ENCODE measurements at regions not wholly inside any gene's neighbourhood (a gene's known extent, or its start where the extent isn't known, plus 50 kb on each side); places are given as distances from the start of the nearest gene placed in this dataset.

GRCh38 chr2:37500031-37500430 is 155.6 kb downstream of the QPCT start:
- H3K4me3 Mint-ChIP-seq = no peak overlapping the region
- ATAC-seq = no peak
- peaks cover 8% of the 10 kb centered on the region for H3K36me3 Mint-ChIP-seq
- peaks cover 2% of the 10 kb centered on the region for H3K9me3 Mint-ChIP-seq
- H3K27ac Mint-ChIP-seq = no peak overlapping the region
- peaks cover 6% of the 10 kb centered on the region for H3K27me3 Mint-ChIP-seq
- H3K4me1 Mint-ChIP-seq = no peaks in the 10 kb centered on the region

GRCh38 chr2:37501113-37501512 is 156.7 kb downstream of the QPCT start:
- Mint-ChIP-seq H3K4me3 (no peak overlapping the region), H3K36me3 (peaks cover 8% of the 10 kb centered on the region), H3K4me1 (no peaks in the 10 kb centered on the region), H3K27ac (no peak overlapping the region), H3K27me3 (peaks cover 6% of the 10 kb centered on the region), H3K9me3 (peaks cover 1% of the 10 kb centered on the region)
- no peak for ATAC-seq

- Mint-ChIP-seq H3K4me3 (no peak overlapping the region), H3K27ac (no peak overlapping the region), H3K27me3 (peaks cover 6% of the 10 kb centered on the region)
Measured at GRCh38 chr2:37506407-37507050, 162.1 kb downstream of the QPCT start.

GRCh38 chr2:37507051-37507410 is 162.6 kb downstream of the QPCT start:
- no peaks in the 10 kb centered on the region for H3K4me1 Mint-ChIP-seq
- no peak overlapping the region for H3K27ac Mint-ChIP-seq
- H3K27me3 Mint-ChIP-seq = peaks cover 3% of the 10 kb centered on the region
- H3K36me3 Mint-ChIP-seq = no peaks in the 10 kb centered on the region
- H3K9me3 Mint-ChIP-seq = no peaks in the 10 kb centered on the region
- no peak overlapping the region for H3K4me3 Mint-ChIP-seq
- ATAC-seq = no peak

More at GRCh38 chr2:37506407-37507050, 162.1 kb downstream of the QPCT start:
- Mint-ChIP-seq H3K36me3 (no peaks in the 10 kb centered on the region), H3K4me1 (no peaks in the 10 kb centered on the region), H3K9me3 (no peaks in the 10 kb centered on the region)
- peak; percentile 31 for ATAC-seq

GRCh38 chr2:37507703-37508102 is 163.3 kb downstream of the QPCT start:
- Mint-ChIP-seq H3K4me3 (no peak overlapping the region), H3K27ac (no peak overlapping the region), H3K4me1 (no peaks in the 10 kb centered on the region), H3K36me3 (no peaks in the 10 kb centered on the region), H3K9me3 (no peaks in the 10 kb centered on the region), H3K27me3 (no peaks in the 10 kb centered on the region)
- ATAC-seq = no peak

- H3K27ac Mint-ChIP-seq = no peak overlapping the region
- H3K9me3 Mint-ChIP-seq = peaks cover 3% of the 10 kb centered on the region
- no peak for ATAC-seq
- no peaks in the 10 kb centered on the region for H3K4me1 Mint-ChIP-seq
- no peak overlapping the region for H3K4me3 Mint-ChIP-seq
- H3K36me3 Mint-ChIP-seq = no peaks in the 10 kb centered on the region
- H3K27me3 Mint-ChIP-seq = no peaks in the 10 kb centered on the region
Measured at GRCh38 chr2:37512971-37513370, 158.5 kb downstream of the CDC42EP3 start.

GRCh38 chr2:37523814-37524362 is 147.6 kb downstream of the CDC42EP3 start:
- ATAC-seq = no peak
- no peak overlapping the region for H3K27ac Mint-ChIP-seq
- no peaks in the 10 kb centered on the region for H3K27me3 Mint-ChIP-seq
- H3K4me1 Mint-ChIP-seq = peaks cover 18% of the 10 kb centered on the region
- peaks cover 4% of the 10 kb centered on the region for H3K9me3 Mint-ChIP-seq
- H3K36me3 Mint-ChIP-seq = no peaks in the 10 kb centered on the region
- H3K4me3 Mint-ChIP-seq = no peak overlapping the region

GRCh38 chr2:37526323-37526722 is 145.1 kb downstream of the CDC42EP3 start:
- peaks cover 4% of the 10 kb centered on the region for H3K9me3 Mint-ChIP-seq
- no peaks in the 10 kb centered on the region for H3K36me3 Mint-ChIP-seq
- ATAC-seq = no peak
- peaks cover 18% of the 10 kb centered on the region for H3K4me1 Mint-ChIP-seq
- H3K27ac Mint-ChIP-seq = no peak overlapping the region
- no peaks in the 10 kb centered on the region for H3K27me3 Mint-ChIP-seq
- H3K4me3 Mint-ChIP-seq = no peak overlapping the region

- Mint-ChIP-seq H3K27ac (no peak overlapping the region), H3K4me3 (no peak overlapping the region), H3K27me3 (no peaks in the 10 kb centered on the region), H3K36me3 (no peaks in the 10 kb centered on the region), H3K9me3 (peaks cover 4% of the 10 kb centered on the region), H3K4me1 (peaks cover 18% of the 10 kb centered on the region)
- ATAC-seq = no peak
Measured at GRCh38 chr2:37526856-37527255, 144.6 kb downstream of the CDC42EP3 start.

- Mint-ChIP-seq H3K27ac (no peak overlapping the region), H3K27me3 (no peaks in the 10 kb centered on the region), H3K4me1 (peaks cover 18% of the 10 kb centered on the region), H3K4me3 (no peak overlapping the region), H3K9me3 (peaks cover 4% of the 10 kb centered on the region), H3K36me3 (no peaks in the 10 kb centered on the region)
- peak; percentile 68 for ATAC-seq
Measured at GRCh38 chr2:37527361-37527760, 144.1 kb downstream of the CDC42EP3 start.

- peaks cover 4% of the 10 kb centered on the region for H3K9me3 Mint-ChIP-seq
Measured at GRCh38 chr2:37529830-37530415, 141.5 kb downstream of the CDC42EP3 start.

GRCh38 chr2:37532503-37532902 is 138.9 kb downstream of the CDC42EP3 start:
- Mint-ChIP-seq H3K36me3 (no peaks in the 10 kb centered on the region), H3K9me3 (no peaks in the 10 kb centered on the region), H3K27me3 (no peaks in the 10 kb centered on the region), H3K4me3 (no peak overlapping the region), H3K27ac (no peak overlapping the region), H3K4me1 (peaks cover 5% of the 10 kb centered on the region)
- no peak for ATAC-seq

More at GRCh38 chr2:37529830-37530415, 141.5 kb downstream of the CDC42EP3 start:
- H3K27me3 Mint-ChIP-seq = no peaks in the 10 kb centered on the region
- H3K4me1 Mint-ChIP-seq = peaks cover 18% of the 10 kb centered on the region
- no peak overlapping the region for H3K27ac Mint-ChIP-seq
- no peak overlapping the region for H3K4me3 Mint-ChIP-seq
- no peak for ATAC-seq
- H3K36me3 Mint-ChIP-seq = no peaks in the 10 kb centered on the region

- Mint-ChIP-seq H3K36me3 (no peaks in the 10 kb centered on the region), H3K4me1 (no peaks in the 10 kb centered on the region), H3K27ac (no peak overlapping the region), H3K9me3 (peaks cover 2% of the 10 kb centered on the region), H3K4me3 (no peak overlapping the region), H3K27me3 (no peaks in the 10 kb centered on the region)
- no peak for ATAC-seq
Measured at GRCh38 chr2:37537316-37537715, 134.1 kb downstream of the CDC42EP3 start.

GRCh38 chr2:37541516-37541915 is 129.9 kb downstream of the CDC42EP3 start:
- Mint-ChIP-seq H3K4me3 (no peak overlapping the region), H3K36me3 (no peaks in the 10 kb centered on the region), H3K4me1 (peaks cover 11% of the 10 kb centered on the region), H3K9me3 (peaks cover 2% of the 10 kb centered on the region), H3K27ac (no peak overlapping the region), H3K27me3 (no peaks in the 10 kb centered on the region)
- ATAC-seq = no peak

GRCh38 chr2:37543999-37544557 is 127.4 kb downstream of the CDC42EP3 start:
- Mint-ChIP-seq H3K27ac (no peak overlapping the region), H3K4me1 (peaks cover 11% of the 10 kb centered on the region), H3K9me3 (peaks cover 2% of the 10 kb centered on the region), H3K27me3 (no peaks in the 10 kb centered on the region), H3K36me3 (no peaks in the 10 kb centered on the region), H3K4me3 (no peak overlapping the region)
- ATAC-seq = no peak

- no peaks in the 10 kb centered on the region for H3K36me3 Mint-ChIP-seq
- no peaks in the 10 kb centered on the region for H3K9me3 Mint-ChIP-seq
- H3K27me3 Mint-ChIP-seq = no peaks in the 10 kb centered on the region
- H3K27ac Mint-ChIP-seq = no peak overlapping the region
- ATAC-seq = no peak
- H3K4me3 Mint-ChIP-seq = no peak overlapping the region
- peaks cover 15% of the 10 kb centered on the region for H3K4me1 Mint-ChIP-seq
Measured at GRCh38 chr2:37544591-37545031, 126.8 kb downstream of the CDC42EP3 start.
